ENCODE measurements at regions not wholly inside any gene's neighbourhood (a gene's known extent, or its start where the extent isn't known, plus 50 kb on each side); places are given as distances from the start of the nearest gene placed in this dataset.

- H3K4me2 ChIP-seq (ENCODE audit: low read depth, low read length): no peak overlapping the region
- H4K20me1 ChIP-seq (ENCODE audit: insufficient read depth, low read length): no peaks in the 10 kb centered on the region
- no peak overlapping the region for H2AK5ac ChIP-seq (ENCODE audit: low read depth, low read length)
- no peak for TF ChIP-seq MXI1 (IDR thresholded peaks at IDR 0.05; ENCODE audit: borderline replicate concordance, low read depth, low read length)
- TF ChIP-seq FOS (IDR thresholded peaks at IDR 0.05; ENCODE audit: low read depth, low read length): no peak
- no peak for TF ChIP-seq RFX5 (IDR thresholded peaks at IDR 0.05; ENCODE audit: low read depth, low read length)
- no peak for TF ChIP-seq POLR2A (IDR thresholded peaks at IDR 0.05; ENCODE audit: low read depth, low read length)
- no peak for TF ChIP-seq BHLHE40 (IDR thresholded peaks at IDR 0.05; ENCODE audit: low read depth, low read length)
- TF ChIP-seq, protein P1, sequence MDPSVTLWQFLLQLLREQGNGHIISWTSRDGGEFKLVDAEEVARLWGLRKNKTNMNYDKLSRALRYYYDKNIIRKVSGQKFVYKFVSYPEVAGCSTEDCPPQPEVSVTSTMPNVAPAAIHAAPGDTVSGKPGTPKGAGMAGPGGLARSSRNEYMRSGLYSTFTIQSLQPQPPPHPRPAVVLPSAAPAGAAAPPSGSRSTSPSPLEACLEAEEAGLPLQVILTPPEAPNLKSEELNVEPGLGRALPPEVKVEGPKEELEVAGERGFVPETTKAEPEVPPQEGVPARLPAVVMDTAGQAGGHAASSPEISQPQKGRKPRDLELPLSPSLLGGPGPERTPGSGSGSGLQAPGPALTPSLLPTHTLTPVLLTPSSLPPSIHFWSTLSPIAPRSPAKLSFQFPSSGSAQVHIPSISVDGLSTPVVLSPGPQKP (IDR thresholded peaks at IDR 0.05; ENCODE audit: borderline replicate concordance, low read depth, low read length): no peak
- TF ChIP-seq NFE2L2 (IDR thresholded peaks at IDR 0.05; ENCODE audit: low read depth, low read length): no peak
- no peak for TF ChIP-seq SMC3 (IDR thresholded peaks at IDR 0.05; ENCODE audit: low read depth, low read length)
- TF ChIP-seq CHD1 (IDR thresholded peaks at IDR 0.05; ENCODE audit: low read depth, low read length): no peak
- TF ChIP-seq, protein P2, sequence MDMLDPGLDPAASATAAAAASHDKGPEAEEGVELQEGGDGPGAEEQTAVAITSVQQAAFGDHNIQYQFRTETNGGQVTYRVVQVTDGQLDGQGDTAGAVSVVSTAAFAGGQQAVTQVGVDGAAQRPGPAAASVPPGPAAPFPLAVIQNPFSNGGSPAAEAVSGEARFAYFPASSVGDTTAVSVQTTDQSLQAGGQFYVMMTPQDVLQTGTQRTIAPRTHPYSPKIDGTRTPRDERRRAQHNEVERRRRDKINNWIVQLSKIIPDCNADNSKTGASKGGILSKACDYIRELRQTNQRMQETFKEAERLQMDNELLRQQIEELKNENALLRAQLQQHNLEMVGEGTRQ (IDR thresholded peaks at IDR 0.05; ENCODE audit: low read depth, low read length): no peak
- H3K23ac ChIP-seq (ENCODE audit: low read depth, low read length): no peak overlapping the region
- no peak overlapping the region for H3K18ac ChIP-seq (ENCODE audit: low read depth, low read length)
- no peak overlapping the region for H3K14ac ChIP-seq (replicated peaks; ENCODE audit: low read depth, low read length)
- no peak overlapping the region for H4K5ac ChIP-seq (ENCODE audit: low read depth, low read length)
- no peak overlapping the region for H2BK20ac ChIP-seq (ENCODE audit: low read depth, low read length)
- H3K9me3 ChIP-seq (ENCODE audit: control insufficient read depth, insufficient read depth, low read length): no peaks in the 10 kb centered on the region
- H3K9ac ChIP-seq (ENCODE audit: low read depth, low read length): no peak overlapping the region
- no peaks in the 10 kb centered on the region for H3K9me1 ChIP-seq (ENCODE audit: insufficient read depth, low read length)
- CTCF ChIA-PET: no interaction called here
- H2BK5ac ChIP-seq (ENCODE audit: low read depth, low read length, poor library complexity, severe bottlenecking): no peak overlapping the region
- H2AK9ac ChIP-seq (replicated peaks; ENCODE audit: low read depth, low read length, poor library complexity): no peak overlapping the region
- H2BK15ac ChIP-seq (ENCODE audit: low read depth, low read length): no peak overlapping the region
- H2BK120ac ChIP-seq (ENCODE audit: low read depth, low read length): no peak overlapping the region
- intact Hi-C loops (cut with micrococcal nuclease) (no loop called here), dilution Hi-C loops (cut with HindIII; ENCODE audit: low sequenced_read_pairs, unreplicated experiment) (no loop called here), in situ Hi-C loops (cut with MboI; ENCODE audit: low sequenced_read_pairs) (no loop called here)
- POLR2A ChIA-PET (ENCODE audit: unreplicated experiment): no interaction called here
- no peak overlapping the region for H3K56ac ChIP-seq (ENCODE audit: extremely low read depth, insufficient read depth, low read length)
- no CpG with 5 or more reads among the region's 2 CpGs for WGBS, 2 experiments (ENCODE audit: extremely low coverage in 2 of 2, insufficient read length in 1 of 2)
- H3K4me3 ChIP-seq (ENCODE audit: insufficient read depth, low read depth, low read length): no peak overlapping the region
- H3K4ac ChIP-seq (ENCODE audit: low read depth, low read length): no peak overlapping the region
- H3K27ac ChIP-seq (ENCODE audit: insufficient read depth, low read length): no peak overlapping the region
- ATAC-seq (ENCODE audit: low read depth) (no peak), DNase-seq (no peak)
- H3K79me1 ChIP-seq (ENCODE audit: low read depth in 1 of 2, low read length in 2 of 2): no peaks in the 10 kb centered on the region
- no peaks in the 10 kb centered on the region for H3K4me1 ChIP-seq (ENCODE audit: control insufficient read depth, insufficient read depth, low read length)
- H3K36me3 ChIP-seq (ENCODE audit: control insufficient read depth, insufficient read depth, low read length): no peaks in the 10 kb centered on the region
- no peaks in the 10 kb centered on the region for H3K27me3 ChIP-seq (ENCODE audit: control insufficient read depth, insufficient read depth, low read length)
- BruUV-seq (replicated peaks): no TSS peak
- no peak overlapping the region for H4K8ac ChIP-seq (ENCODE audit: low read depth in 2 of 2, low read length in 2 of 2)
- no peak overlapping the region for H2AFZ ChIP-seq (replicated peaks; ENCODE audit: low read length, poor library complexity)
- no peak overlapping the region for H4K91ac ChIP-seq (ENCODE audit: insufficient read depth, low read depth, low read length)
These were observed 257.6 kb downstream of the ETNK1 start for GRCh38 chr12:22882559-22882958.
